HG02981 (cell line): ENCODE measurements at regions not wholly inside any gene's neighbourhood (a gene's known extent, or its start where the extent isn't known, plus 50 kb on each side); places are given as distances from the start of the nearest gene placed in this dataset.

ENCODE experiments used
- ATAC-seq: cut with Tn5 transposase; IDR thresholded peaks from one replicate; pipeline ENCODE4 v1.9.1; 2021; ENCODE audit warnings: mild to moderate bottlenecking, moderate library complexity; ENCODE audit not compliant: unreplicated experiment

DNA sequence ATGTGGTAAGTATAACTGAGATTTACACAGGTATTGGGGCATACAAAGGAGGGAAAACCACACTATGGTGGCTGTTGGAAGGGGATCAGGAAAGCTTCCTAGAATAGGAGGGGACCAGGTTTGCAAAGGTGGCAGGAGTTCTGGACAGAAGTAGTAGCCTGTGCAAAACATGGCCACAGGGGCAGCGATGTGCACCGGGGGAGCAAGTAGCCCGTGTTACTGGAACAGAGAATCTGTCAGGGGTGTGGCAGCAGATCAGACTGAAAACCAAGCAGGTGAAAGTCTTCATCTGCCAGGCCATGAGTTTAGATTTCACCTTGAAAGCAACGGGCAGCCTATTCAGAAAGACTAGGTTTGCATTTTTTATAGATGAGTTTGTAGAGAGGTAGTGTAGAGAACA, 182.3 kb upstream of the LPP start:
- no peak for ATAC-seq

- no peak for ATAC-seq
Measured at GRCh38 chr3:187972454-187972853, 181.5 kb upstream of the LPP start.

DNA sequence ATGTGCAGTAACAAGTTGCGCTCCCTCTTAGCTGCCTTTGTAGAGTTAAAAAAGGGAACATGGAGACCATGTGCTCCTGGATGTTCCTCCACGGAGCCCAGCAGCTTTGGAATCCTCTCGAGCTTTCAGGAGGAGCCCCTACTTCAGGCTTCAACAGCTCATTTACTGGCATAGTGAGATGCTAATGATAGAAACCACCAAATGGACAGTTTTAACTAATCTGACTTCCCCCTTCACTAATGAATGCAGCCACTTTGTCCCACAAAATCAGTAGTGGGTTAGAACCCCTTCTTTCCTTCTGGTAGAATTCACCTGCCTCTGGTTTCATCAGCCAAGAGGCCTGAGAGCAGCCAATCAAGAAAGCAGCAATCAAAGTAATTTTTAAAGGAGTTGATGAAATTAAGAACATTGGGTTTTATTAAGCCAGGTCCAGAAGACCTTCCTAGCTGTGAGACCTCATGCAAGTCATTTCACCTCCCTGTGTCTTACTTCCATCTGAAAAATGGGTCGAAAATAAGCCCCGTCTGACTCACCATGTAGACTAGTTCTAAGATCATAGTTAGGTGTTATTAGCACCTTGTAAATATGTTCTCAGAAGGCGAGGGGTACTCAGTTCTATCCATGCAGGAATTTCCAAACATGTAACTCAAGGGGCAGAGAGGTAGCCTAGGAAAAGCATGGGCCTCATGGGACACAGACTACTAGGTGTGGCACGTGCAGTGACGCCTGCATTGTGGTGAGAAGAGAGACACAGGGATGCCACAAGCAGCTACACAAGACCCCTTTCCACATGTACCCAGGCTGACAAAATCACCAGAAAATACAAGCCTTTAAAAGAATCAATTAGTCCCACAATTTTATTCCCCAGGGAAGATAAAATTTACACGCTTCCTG, 179.7 kb upstream of the LPP start:
- ATAC-seq = no peak

GRCh38 chr3:187974871-187975271, 179.1 kb upstream of the LPP start:
- ATAC-seq = no peak

- ATAC-seq = no peak
Measured at GRCh38 chr3:187975561-187976364, 178.2 kb upstream of the LPP start.

DNA sequence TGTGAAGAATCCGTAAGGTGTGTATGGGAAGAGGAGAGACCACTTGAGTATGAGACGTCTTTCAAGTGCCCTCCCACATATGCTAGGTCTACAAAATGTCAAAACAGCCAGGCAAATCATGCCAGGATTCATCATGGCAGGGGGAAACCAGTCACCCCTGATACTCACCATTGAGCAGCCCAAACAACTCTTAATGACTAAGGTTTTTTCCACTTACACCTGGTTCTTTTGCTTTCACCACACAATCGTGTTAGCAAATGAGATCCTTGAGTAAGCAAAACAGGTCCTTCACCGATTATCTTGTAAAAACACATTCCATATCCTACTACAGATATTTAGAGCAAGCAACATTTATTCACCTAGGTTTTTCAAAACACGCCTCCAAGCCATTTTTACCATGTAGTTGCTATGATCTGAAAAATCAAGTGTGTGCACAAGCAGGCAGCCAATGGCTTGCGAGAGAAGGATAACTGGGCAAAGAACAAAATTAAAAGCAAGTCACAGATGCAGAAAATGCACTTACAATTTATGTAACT, 177.5 kb upstream of the LPP start:
- no peak for ATAC-seq

DNA sequence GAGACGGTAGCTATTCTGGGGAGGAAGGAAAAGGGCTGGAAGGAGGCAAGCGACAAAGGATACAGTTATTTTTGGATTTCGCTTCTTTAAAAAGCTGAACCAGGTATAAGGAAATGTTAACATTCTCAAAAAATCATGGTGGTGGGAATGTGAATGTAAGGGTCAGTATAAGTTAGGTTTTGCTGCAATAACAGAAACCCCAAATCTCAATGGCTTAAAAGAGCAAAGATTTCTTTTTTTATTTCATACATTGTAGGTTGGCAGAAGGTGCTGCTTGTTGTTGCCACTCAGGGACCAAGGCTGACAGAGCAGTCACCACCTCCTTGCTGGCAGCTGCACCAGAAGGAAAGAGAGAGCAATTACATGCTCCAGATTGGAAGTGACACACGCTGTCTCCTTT, 176.3 kb upstream of the LPP start:
- no peak for ATAC-seq

GRCh38 chr3:187978433-187979011, 175.4 kb upstream of the LPP start:
- ATAC-seq = no peak

GRCh38 chr3:187979564-187979963, 174.4 kb upstream of the LPP start:
- ATAC-seq = no peak

- no peak for ATAC-seq
Measured at GRCh38 chr3:187980861-187981260, 173.1 kb upstream of the LPP start.

DNA sequence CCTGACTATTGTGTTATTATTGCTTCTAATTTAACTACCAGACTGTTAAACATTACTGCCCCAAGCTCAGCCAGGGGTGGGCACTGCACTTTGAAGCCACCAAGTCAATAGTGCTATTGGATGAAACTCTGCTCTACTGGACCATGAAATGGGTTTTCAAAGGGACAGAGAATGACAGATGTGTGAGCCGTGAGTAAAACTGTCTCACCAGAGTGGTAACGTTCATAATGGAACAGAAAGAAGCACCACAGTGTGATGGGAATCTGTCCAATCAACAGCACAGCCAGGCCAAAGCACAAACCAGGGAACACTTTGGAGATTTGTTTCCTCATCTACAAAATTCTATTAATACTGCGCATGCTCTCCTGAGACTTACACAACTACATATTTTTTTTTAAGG, 171.8 kb upstream of the LPP start:
- no peak for ATAC-seq

- no peak for ATAC-seq
Measured at GRCh38 chr3:187983484-187984124, 170.4 kb upstream of the LPP start.

DNA sequence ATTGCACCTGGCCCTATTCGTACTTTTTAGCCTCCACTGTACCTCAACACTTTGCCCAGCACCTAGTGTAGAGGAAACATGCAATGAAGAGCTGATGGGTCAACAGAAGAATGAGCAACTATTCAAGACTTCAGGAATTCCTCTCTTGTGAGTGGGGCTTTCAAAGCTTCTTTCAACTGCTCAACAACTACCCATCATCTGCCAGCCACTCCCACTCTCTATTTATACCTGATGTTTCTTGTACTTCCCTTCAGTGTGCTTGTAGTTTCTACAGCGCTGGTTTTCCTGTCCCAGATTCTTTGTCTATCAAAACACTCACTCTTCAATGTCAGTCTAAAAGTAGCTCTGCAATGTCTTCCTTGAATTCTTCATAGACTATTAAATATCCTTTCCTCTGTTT, 168.3 kb upstream of the LPP start:
- no peak for ATAC-seq

DNA sequence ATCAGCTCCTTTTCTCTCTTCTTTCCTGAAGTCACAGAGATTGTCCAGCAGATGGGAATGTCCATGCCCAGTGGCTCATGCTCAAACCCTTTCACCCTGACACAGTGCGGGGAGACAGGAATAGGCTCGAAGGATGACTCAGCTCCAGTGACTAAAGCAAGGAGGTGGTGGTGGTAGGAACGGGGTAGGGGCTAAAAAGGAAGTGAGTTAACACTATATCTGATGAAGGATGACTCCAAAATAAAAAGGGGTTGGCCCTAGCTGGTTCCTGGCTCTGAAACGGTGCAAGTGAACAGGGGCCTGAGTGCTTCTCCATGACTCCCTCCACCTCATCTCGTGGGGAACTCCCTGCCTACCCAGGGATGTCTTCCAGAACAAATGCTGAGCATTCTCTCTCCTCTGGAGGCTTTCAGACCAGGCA, 167.4 kb upstream of the LPP start:
- ATAC-seq = no peak

- no peak for ATAC-seq
Measured at GRCh38 chr3:187987187-187987586, 166.8 kb upstream of the LPP start.

- ATAC-seq = no peak
Measured at GRCh38 chr3:187987924-187988323, 166.0 kb upstream of the LPP start.

DNA sequence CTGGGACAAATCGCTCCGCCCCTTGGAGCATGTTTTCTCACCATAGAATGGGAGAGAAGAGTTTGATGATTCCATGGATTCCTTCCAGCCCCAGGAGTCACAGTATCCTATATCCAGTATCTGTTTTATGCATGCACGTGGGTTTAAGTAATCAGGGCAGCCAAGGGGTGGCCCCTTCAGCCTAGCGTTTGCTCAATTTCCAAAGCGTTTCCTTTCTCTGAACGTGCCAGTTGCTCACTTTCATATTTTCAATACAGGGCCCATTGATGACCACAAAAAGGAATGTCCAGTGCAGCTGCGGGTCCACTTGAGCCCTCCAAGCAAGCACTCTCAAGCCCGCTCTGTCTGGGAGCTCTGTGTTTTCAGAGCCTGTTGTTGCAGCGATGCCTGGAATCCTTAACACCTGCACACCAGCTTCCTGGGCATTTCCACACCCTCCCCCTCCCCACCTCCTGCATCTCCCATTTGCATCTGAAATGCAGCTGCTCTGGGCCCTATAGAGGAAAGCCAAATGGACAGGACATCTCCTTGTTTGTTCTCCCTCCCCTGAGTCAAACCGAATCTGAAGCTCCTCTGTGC, 164.3 kb upstream of the LPP start:
- ATAC-seq = no peak

GRCh38 chr3:187992609-187993008, 161.3 kb upstream of the LPP start:
- ATAC-seq = no peak

DNA sequence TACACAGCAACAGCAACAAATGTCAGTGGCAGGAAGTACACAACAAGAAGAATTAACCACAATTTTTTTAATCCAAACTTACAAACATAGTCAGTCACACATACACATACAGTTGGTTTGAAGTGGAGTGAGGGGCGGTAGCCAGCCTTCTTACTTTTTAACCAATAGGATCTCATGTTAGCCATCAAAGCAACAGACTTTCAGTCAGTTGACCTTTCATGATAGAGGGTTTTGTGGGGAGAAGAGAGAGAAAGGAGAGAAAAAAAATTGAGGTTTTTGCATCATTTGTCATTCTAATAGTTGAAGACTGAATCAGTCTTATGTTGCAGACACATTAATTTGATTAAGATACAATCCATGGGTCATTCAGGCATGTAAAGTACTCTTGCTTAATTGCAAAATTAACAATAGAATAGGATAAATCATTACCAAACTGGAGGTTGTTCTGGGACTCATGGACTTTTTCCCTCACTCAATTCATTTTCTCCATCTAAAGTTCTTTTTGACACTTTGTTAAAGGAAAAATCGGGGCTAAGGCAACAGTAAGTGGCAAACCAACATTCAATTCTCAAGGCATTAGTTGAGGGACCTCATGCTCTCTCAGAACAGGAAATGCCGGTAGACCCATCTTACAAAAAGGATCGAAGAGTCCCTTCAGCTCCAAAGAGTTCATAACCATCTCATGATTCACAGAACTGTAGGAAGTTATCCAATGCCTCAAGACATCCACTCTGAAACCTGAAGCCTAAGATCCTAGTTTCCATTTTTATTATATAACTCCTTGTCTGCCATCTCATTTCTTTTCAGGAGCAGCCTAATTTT, 159.5 kb upstream of the LPP start:
- ATAC-seq = no peak

GRCh38 chr3:187995043-187995400, 158.9 kb upstream of the LPP start:
- ATAC-seq = no peak
